K562 (cell line): ENCODE measurements at regions not wholly inside any gene's neighbourhood (a gene's known extent, or its start where the extent isn't known, plus 50 kb on each side); places are given as distances from the start of the nearest gene placed in this dataset.

Experiments
- FOSL1 ChIP-seq: fragments of 200-800 bp; sonication (Bioruptor generic); conservative IDR thresholded peaks from 2 replicates; pipeline ENCODE4 v1.6.1; 2016; ENCODE audit warnings: missing genetic modification characterization, missing compliant biosample characterization
- HCFC1 ChIP-seq: IDR thresholded peaks from 2 replicates; pipeline ENCODE4 v1.6.1; 2012; ENCODE audit warnings: low read depth, low read length, improper control_type of control experiment
- MEF2D ChIP-seq: conservative IDR thresholded peaks from 2 replicates; pipeline ENCODE4 v1.6.1; 2016; ENCODE audit warnings: low read depth, missing genetic modification characterization, missing compliant biosample characterization
- MLLT1 ChIP-seq, 2 experiments: fragments of 450-650 bp; IDR thresholded peaks; 2 replicates each; pipeline ENCODE4 v1.6.1; 2016
- NFRKB ChIP-seq: fragments of 450-650 bp; IDR thresholded peaks from 2 replicates; pipeline ENCODE4 v1.6.1; 2016; ENCODE audit warnings: low read depth
- NR4A1 ChIP-seq, 2 experiments: fragments of 250-450 bp in 1 of 2; fragments of 450-650 bp in 1 of 2; sonication (Bioruptor Pico) in 1 of 2; IDR thresholded peaks; 2 replicates each; pipeline versions ENCODE4 v1.4.0 to v1.6.1; 2016 to 2020; ENCODE audit warnings: mild to moderate bottlenecking in 2 of 2, missing compliant biosample characterization in 1 of 2, missing genetic modification characterization in 1 of 2, moderate library complexity in 1 of 2
- RBM39 ChIP-seq: fragments of 200-400 bp; formaldehyde crosslinking; optimal IDR thresholded peaks from 2 replicates; pipeline ENCODE3; 2018; ENCODE audit warnings: low read depth, low read length
- SP1 ChIP-seq: sonication (generic); formaldehyde crosslinking; IDR thresholded peaks from 2 replicates; pipeline ENCODE4 v1.8.1; 2022; ENCODE audit warnings: mild to moderate bottlenecking, missing genetic modification reagents
- TBL1XR1 ChIP-seq, 2 experiments: IDR thresholded peaks; 2 replicates each; pipeline ENCODE4 v1.6.1; 2012; ENCODE audit warnings: improper control_type of control experiment in 2 of 2, low read length in 2 of 2, mild to moderate bottlenecking in 1 of 2
- THRB ChIP-seq: fragments of 450-650 bp; formaldehyde crosslinking; conservative IDR thresholded peaks from 2 replicates; pipeline ENCODE4 v1.4.0; 2022; ENCODE audit warnings: mild to moderate bottlenecking, missing genetic modification characterization
- ZNF133 ChIP-seq: fragments of 250-450 bp; sonication (Bioruptor Pico); IDR thresholded peaks from 2 replicates; pipeline ENCODE4 v1.4.0; 2020; ENCODE audit warnings: mild to moderate bottlenecking
- ZNF408 ChIP-seq: fragments of 250-450 bp; sonication (Bioruptor Pico); IDR thresholded peaks from 2 replicates; pipeline ENCODE4 v1.4.0; 2020; ENCODE audit warnings: low read depth, mild to moderate bottlenecking, moderate library complexity
- TF ChIP-seq, protein P1 (sequence below): fragments of 450-650 bp; IDR thresholded peaks from 2 replicates; pipeline ENCODE4 v1.6.1; 2017; ENCODE audit warnings: antibody characterized with exemption, mild to moderate bottlenecking
- TF ChIP-seq, protein P2 (sequence below): sonication (generic); formaldehyde crosslinking; IDR thresholded peaks from 2 replicates; pipeline ENCODE4 v1.8.0; 2022; ENCODE audit warnings: missing genetic modification reagents, mild to moderate bottlenecking, moderate library complexity, borderline replicate concordance
- TF ChIP-seq, protein P3 (sequence below), 2 experiments: IDR thresholded peaks in 1 of 2; conservative IDR thresholded peaks in 1 of 2; 2 replicates each; pipeline ENCODE4 v1.6.1; 2016; ENCODE audit warnings: low read depth in 2 of 2, mild to moderate bottlenecking in 1 of 2, missing compliant biosample characterization in 1 of 2, missing genetic modification characterization in 1 of 2, moderate library complexity in 1 of 2

GRCh38 chrX:55160685-55161552 is 59.2 kb upstream of the PAGE5 start (continued):
- TF ChIP-seq, protein P1, sequence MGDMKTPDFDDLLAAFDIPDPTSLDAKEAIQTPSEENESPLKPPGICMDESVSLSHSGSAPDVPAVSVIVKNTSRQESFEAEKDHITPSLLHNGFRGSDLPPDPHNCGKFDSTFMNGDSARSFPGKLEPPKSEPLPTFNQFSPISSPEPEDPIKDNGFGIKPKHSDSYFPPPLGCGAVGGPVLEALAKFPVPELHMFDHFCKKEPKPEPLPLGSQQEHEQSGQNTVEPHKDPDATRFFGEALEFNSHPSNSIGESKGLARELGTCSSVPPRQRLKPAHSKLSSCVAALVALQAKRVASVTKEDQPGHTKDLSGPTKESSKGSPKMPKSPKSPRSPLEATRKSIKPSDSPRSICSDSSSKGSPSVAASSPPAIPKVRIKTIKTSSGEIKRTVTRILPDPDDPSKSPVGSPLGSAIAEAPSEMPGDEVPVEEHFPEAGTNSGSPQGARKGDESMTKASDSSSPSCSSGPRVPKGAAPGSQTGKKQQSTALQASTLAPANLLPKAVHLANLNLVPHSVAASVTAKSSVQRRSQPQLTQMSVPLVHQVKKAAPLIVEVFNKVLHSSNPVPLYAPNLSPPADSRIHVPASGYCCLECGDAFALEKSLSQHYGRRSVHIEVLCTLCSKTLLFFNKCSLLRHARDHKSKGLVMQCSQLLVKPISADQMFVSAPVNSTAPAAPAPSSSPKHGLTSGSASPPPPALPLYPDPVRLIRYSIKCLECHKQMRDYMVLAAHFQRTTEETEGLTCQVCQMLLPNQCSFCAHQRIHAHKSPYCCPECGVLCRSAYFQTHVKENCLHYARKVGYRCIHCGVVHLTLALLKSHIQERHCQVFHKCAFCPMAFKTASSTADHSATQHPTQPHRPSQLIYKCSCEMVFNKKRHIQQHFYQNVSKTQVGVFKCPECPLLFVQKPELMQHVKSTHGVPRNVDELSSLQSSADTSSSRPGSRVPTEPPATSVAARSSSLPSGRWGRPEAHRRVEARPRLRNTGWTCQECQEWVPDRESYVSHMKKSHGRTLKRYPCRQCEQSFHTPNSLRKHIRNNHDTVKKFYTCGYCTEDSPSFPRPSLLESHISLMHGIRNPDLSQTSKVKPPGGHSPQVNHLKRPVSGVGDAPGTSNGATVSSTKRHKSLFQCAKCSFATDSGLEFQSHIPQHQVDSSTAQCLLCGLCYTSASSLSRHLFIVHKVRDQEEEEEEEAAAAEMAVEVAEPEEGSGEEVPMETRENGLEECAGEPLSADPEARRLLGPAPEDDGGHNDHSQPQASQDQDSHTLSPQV, result peak; percentile 24; the same call in 1 of the 2 replicates
- TF ChIP-seq RBM39 (no peak), ZNF133 (CRISPR knock-in tag) (no peak), ZNF408 (no peak), HCFC1 (peak; percentile 24; the same call in 1 of the 2 replicates), FOSL1 (tag) (no peak), NR4A1 (CRISPR knock-in tag; IDR thresholded peaks at IDR 0.05) (0 out of 2 replicates have a peak, but pooled peaks have one; percentile 3), NR4A1 (tag; IDR thresholded peaks at IDR 0.05) (no peak), TBL1XR1 (IDR thresholded peaks at IDR 0.05; ENCODE audit: low read length in 2 of 2) (peak; percentile 15 to 42; a peak in 2 of 4 replicates), SP1 (no peak; the same call in 1 of the 2 replicates), MEF2D (tag) (no peak), MLLT1 (IDR thresholded peaks at IDR 0.05) (no peak), NFRKB (no peak), THRB (CRISPR knock-in tag) (no peak)
- TF ChIP-seq, protein P2, sequence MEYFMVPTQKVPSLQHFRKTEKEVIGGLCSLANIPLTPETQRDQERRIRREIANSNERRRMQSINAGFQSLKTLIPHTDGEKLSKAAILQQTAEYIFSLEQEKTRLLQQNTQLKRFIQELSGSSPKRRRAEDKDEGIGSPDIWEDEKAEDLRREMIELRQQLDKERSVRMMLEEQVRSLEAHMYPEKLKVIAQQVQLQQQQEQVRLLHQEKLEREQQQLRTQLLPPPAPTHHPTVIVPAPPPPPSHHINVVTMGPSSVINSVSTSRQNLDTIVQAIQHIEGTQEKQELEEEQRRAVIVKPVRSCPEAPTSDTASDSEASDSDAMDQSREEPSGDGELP (CRISPR knock-in tag), result peak; percentile 51
- TF ChIP-seq, protein P3, sequence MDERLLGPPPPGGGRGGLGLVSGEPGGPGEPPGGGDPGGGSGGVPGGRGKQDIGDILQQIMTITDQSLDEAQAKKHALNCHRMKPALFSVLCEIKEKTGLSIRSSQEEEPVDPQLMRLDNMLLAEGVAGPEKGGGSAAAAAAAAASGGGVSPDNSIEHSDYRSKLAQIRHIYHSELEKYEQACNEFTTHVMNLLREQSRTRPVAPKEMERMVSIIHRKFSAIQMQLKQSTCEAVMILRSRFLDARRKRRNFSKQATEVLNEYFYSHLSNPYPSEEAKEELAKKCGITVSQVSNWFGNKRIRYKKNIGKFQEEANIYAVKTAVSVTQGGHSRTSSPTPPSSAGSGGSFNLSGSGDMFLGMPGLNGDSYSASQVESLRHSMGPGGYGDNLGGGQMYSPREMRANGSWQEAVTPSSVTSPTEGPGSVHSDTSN (CRISPR knock-in tag; IDR thresholded peaks at IDR 0.05; ENCODE audit: low read depth), result no peak
- TF ChIP-seq, protein P3 (tag; conservative IDR thresholded peaks at IDR 0.05; ENCODE audit: low read depth), result peak; percentile 81
